DOHH2 (cell line): ENCODE measurements at regions not wholly inside any gene's neighbourhood (a gene's known extent, or its start where the extent isn't known, plus 50 kb on each side); places are given as distances from the start of the nearest gene placed in this dataset.

Source experiments
- H3F3A ChIP-seq: fragments of 200-600 bp; sonication (generic), shearing (Covaris generic); 2 replicates; pipeline ENCODE4 v1.6.0; 2016; ENCODE audit warnings: antibody characterized with exemption, mild to moderate bottlenecking; ENCODE audit not compliant: control insufficient read depth, insufficient read depth
- H3K27ac ChIP-seq: fragments of 200-600 bp; sonication (generic); 2 replicates; pipeline ENCODE4 v1.5.1; 2014; ENCODE audit warnings: low read depth, mild to moderate bottlenecking, low read length, moderate library complexity
- H3K27me3 ChIP-seq: fragments of 200-600 bp; sonication (generic); 2 replicates; pipeline ENCODE4 v1.6.1; 2014; ENCODE audit warnings: mild to moderate bottlenecking, low read length, mixed read lengths; ENCODE audit not compliant: control insufficient read depth
- H3K36me3 ChIP-seq: fragments of 200-600 bp; sonication (generic); 2 replicates; pipeline ENCODE4 v1.6.1; 2014; ENCODE audit warnings: mild to moderate bottlenecking, low read length, moderate library complexity, mixed read lengths; ENCODE audit not compliant: control insufficient read depth
- H3K4me1 ChIP-seq: fragments of 200-600 bp; sonication (generic); 2 replicates; pipeline ENCODE4 v1.6.1; 2014; ENCODE audit warnings: mild to moderate bottlenecking, low read length, mixed read lengths; ENCODE audit not compliant: control insufficient read depth
- H3K4me2 ChIP-seq: fragments of 200-600 bp; sonication (generic); 2 replicates; pipeline ENCODE4 v1.6.0; 2014; ENCODE audit warnings: mild to moderate bottlenecking, low read length, moderate library complexity
- H3K4me3 ChIP-seq: fragments of 200-600 bp; sonication (generic); 2 replicates; pipeline ENCODE4 v1.5.1; 2014; ENCODE audit warnings: mild to moderate bottlenecking, low read length, mixed read lengths
- H3K79me2 ChIP-seq: fragments of 200-600 bp; sonication (generic); 2 replicates; pipeline ENCODE4 v1.6.1; 2014; ENCODE audit warnings: mild to moderate bottlenecking, low read length, mixed read lengths; ENCODE audit not compliant: control insufficient read depth
- H3K9me2 ChIP-seq: fragments of 200-600 bp; sonication (generic); replicated peaks from 2 replicates; pipeline ENCODE4 v1.6.1; 2014; ENCODE audit warnings: mild to moderate bottlenecking, low read length, mixed read lengths; ENCODE audit not compliant: control insufficient read depth
- H3K9me3 ChIP-seq: fragments of 200-600 bp; sonication (generic); 2 replicates; pipeline ENCODE4 v1.6.1; 2014; ENCODE audit warnings: antibody characterized with exemption, low read length, mixed read lengths; ENCODE audit not compliant: control insufficient read depth, insufficient read depth
- H4K20me1 ChIP-seq: fragments of 200-600 bp; sonication (generic); 2 replicates; pipeline ENCODE4 v1.6.0; 2014; ENCODE audit warnings: low read depth, mild to moderate bottlenecking, antibody characterized with exemption, low read length, moderate library complexity; ENCODE audit not compliant: control insufficient read depth, insufficient read depth
- EZH2phosphoT487 ChIP-seq: fragments of 200-600 bp; sonication (generic); IDR thresholded peaks from 2 replicates; pipeline ENCODE4 v1.6.1; 2017; ENCODE audit warnings: borderline replicate concordance, mild to moderate bottlenecking, antibody characterized with exemption, low read length, moderate library complexity, mixed read lengths
- TF ChIP-seq, protein P1 (sequence below): fragments of 200-600 bp; sonication (generic); IDR thresholded peaks from one replicate; pipeline ENCODE4 v1.5.1; 2014; ENCODE audit warnings: antibody characterized with exemption, mild to moderate bottlenecking, low read depth, low read length; ENCODE audit not compliant: poor library complexity, severe bottlenecking

GRCh38 chr11:111429066-111429506 lies 50.0 kb upstream of the POU2AF1 start:
- Histone ChIP-seq H3K36me3 (0 out of 2 replicates have a peak, but pooled peaks cover 3% of the 10 kb centered on the region), H3K9me2 (no peaks in the 10 kb centered on the region), H3K79me2 (no peaks in the 10 kb centered on the region), H3K27ac (peak overlapping the region; percentile 38), H4K20me1 (no peaks in the 10 kb centered on the region), H3K9me3 (no peaks in the 10 kb centered on the region), H3K4me2 (peak overlapping the region; percentile 49), H3K4me3 (peak overlapping the region; percentile 19; the same call in 1 of the 2 replicates), H3K27me3 (no peaks in the 10 kb centered on the region), H3K4me1 (peaks cover 47% of the 10 kb centered on the region), H3F3A (no peaks in the 10 kb centered on the region; the same call in 1 of the 2 replicates)
- TF ChIP-seq, protein P1, sequence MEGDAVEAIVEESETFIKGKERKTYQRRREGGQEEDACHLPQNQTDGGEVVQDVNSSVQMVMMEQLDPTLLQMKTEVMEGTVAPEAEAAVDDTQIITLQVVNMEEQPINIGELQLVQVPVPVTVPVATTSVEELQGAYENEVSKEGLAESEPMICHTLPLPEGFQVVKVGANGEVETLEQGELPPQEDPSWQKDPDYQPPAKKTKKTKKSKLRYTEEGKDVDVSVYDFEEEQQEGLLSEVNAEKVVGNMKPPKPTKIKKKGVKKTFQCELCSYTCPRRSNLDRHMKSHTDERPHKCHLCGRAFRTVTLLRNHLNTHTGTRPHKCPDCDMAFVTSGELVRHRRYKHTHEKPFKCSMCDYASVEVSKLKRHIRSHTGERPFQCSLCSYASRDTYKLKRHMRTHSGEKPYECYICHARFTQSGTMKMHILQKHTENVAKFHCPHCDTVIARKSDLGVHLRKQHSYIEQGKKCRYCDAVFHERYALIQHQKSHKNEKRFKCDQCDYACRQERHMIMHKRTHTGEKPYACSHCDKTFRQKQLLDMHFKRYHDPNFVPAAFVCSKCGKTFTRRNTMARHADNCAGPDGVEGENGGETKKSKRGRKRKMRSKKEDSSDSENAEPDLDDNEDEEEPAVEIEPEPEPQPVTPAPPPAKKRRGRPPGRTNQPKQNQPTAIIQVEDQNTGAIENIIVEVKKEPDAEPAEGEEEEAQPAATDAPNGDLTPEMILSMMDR: peak; percentile 98
- TF ChIP-seq EZH2phosphoT487: no peak
